SK-N-SH (cell line): ENCODE measurements at regions not wholly inside any gene's neighbourhood (a gene's known extent, or its start where the extent isn't known, plus 50 kb on each side); places are given as distances from the start of the nearest gene placed in this dataset.
A peak's percentile ranks its signal among the peaks of the same experiment; 100 is the strongest.

Experiments used
- CTCF ChIA-PET: fragments of 300-600, 350-600 bp; formaldehyde crosslinking; extraction: SDS; loops from one replicate; lab custom pipeline; 2021; lab: Yijun Ruan, JAX
- POLR2A ChIA-PET: fragments of 350-600 bp; sonication (Branson Sonifier 250); formaldehyde crosslinking; extraction: SDS; loops from one replicate; lab custom pipeline; 2020; ENCODE audit warnings: antibody characterized with exemption, inconsistent platforms; lab: Yijun Ruan, JAX
- DNase-seq: peaks from one replicate; pipeline ENCODE4 v3.0.0; 2012
- H2AFZ ChIP-seq: fragments of 200-600 bp; sonication (generic); 2 replicates; pipeline ENCODE4 v1.8.1; 2016; ENCODE audit warnings: antibody characterized with exemption, mild to moderate bottlenecking, low read depth
- H3F3A ChIP-seq: fragments of 200-600 bp; sonication (generic); replicated peaks from 2 replicates; pipeline ENCODE3; 2016; ENCODE audit warnings: antibody characterized with exemption, mild to moderate bottlenecking; ENCODE audit not compliant: insufficient read depth
- H3K27ac ChIP-seq, 2 experiments: fragments of 200-500 bp in 1 of 2; fragments of 200-600 bp in 1 of 2; sonication (Bioruptor generic) in 1 of 2; sonication (generic), shearing (Covaris generic) in 1 of 2; 2 replicates each; pipeline versions ENCODE4 v1.5.1 to v1.6.1; 2014 to 2016; ENCODE audit warnings: low read depth in 2 of 2, inconsistent platforms in 1 of 2, low read length in 1 of 2, mild to moderate bottlenecking in 1 of 2, mixed read lengths in 1 of 2
- H3K27me3 ChIP-seq: fragments of 200-600 bp; sonication (generic), shearing (Covaris generic); 2 replicates; pipeline ENCODE4 v1.6.1; 2016; ENCODE audit warnings: mixed run types; ENCODE audit not compliant: insufficient read depth
- H3K36me3 ChIP-seq, 2 experiments: fragments of 200-500 bp in 1 of 2; fragments of 200-600 bp in 1 of 2; sonication (Bioruptor generic) in 1 of 2; sonication (generic) in 1 of 2; replicated peaks in 1 of 2; 2 replicates each; pipeline versions ENCODE3 to v1.5.1; 2014 to 2016; ENCODE audit warnings: low read length in 1 of 2, mild to moderate bottlenecking in 1 of 2; ENCODE audit not compliant: insufficient read depth in 2 of 2, control insufficient read depth in 1 of 2
- H3K4me1 ChIP-seq, 2 experiments: fragments of 200-500 bp in 1 of 2; fragments of 200-600 bp in 1 of 2; sonication (Bioruptor generic) in 1 of 2; sonication (generic), shearing (Covaris generic) in 1 of 2; 2 replicates each; pipeline versions ENCODE4 v1.5.1 to v1.6.1; 2014 to 2016; ENCODE audit warnings: low read depth in 1 of 2, low read length in 1 of 2, mixed run types in 1 of 2; ENCODE audit not compliant: insufficient read depth in 2 of 2, control insufficient read depth in 1 of 2
- H3K4me2 ChIP-seq: fragments of 200-600 bp; sonication (generic), shearing (Covaris generic); 2 replicates; pipeline ENCODE4 v1.6.1; 2017; ENCODE audit warnings: mixed run types
- H3K4me3 ChIP-seq, 2 experiments: fragments of 200-500 bp in 1 of 2; fragments of 200-600 bp in 1 of 2; sonication (Bioruptor generic) in 1 of 2; sonication (generic), shearing (Covaris generic) in 1 of 2; 2 replicates each; pipeline versions ENCODE4 v1.5.1 to v1.8.1; 2014 to 2016; ENCODE audit warnings: low read depth in 2 of 2, inconsistent platforms in 1 of 2, low read length in 1 of 2, mild to moderate bottlenecking in 1 of 2, mixed read lengths in 1 of 2, moderate library complexity in 1 of 2
- H3K79me2 ChIP-seq: fragments of 200-600 bp; sonication (generic); 2 replicates; pipeline ENCODE4 v1.8.1; 2017; ENCODE audit warnings: mild to moderate bottlenecking; ENCODE audit not compliant: insufficient read depth
- H3K9ac ChIP-seq: fragments of 200-600 bp; sonication (generic); 2 replicates; pipeline ENCODE4 v1.6.1; 2017; ENCODE audit warnings: mixed run types
- H3K9me2 ChIP-seq: fragments of 200-600 bp; sonication (generic); 2 replicates; pipeline ENCODE4 v1.6.1; 2017; ENCODE audit warnings: mixed run types
- H3K9me3 ChIP-seq: fragments of 200-600 bp; sonication (generic); 2 replicates; pipeline ENCODE4 v1.6.1; 2017; ENCODE audit warnings: mixed run types, mild to moderate bottlenecking, moderate library complexity
- H4K20me1 ChIP-seq: fragments of 200-600 bp; sonication (generic); 2 replicates; pipeline ENCODE4 v1.6.1; 2017; ENCODE audit warnings: mild to moderate bottlenecking, mixed run types; ENCODE audit not compliant: insufficient read depth
- CHD2 ChIP-seq: fragments of 150-350 bp; IDR thresholded peaks from 2 replicates; pipeline ENCODE4 v1.6.1; 2018; ENCODE audit warnings: low read length; ENCODE audit not compliant: partially characterized antibody
- CTCF ChIP-seq: fragments of 200-600 bp; sonication (generic); IDR thresholded peaks from 2 replicates; pipeline ENCODE4 v1.6.1; 2017; ENCODE audit warnings: antibody characterized with exemption, mild to moderate bottlenecking, moderate library complexity
- ELF1 ChIP-seq: IDR thresholded peaks from 2 replicates; pipeline ENCODE4 v1.4.0; 2012
- EZH2phosphoT487 ChIP-seq: fragments of 200-600 bp; sonication (generic); IDR thresholded peaks from 2 replicates; pipeline ENCODE4 v1.6.1; 2017; ENCODE audit warnings: low read depth, mixed run types, mild to moderate bottlenecking, antibody characterized with exemption, moderate library complexity, borderline replicate concordance
- FOXJ3 ChIP-seq: sonication (generic); formaldehyde crosslinking; IDR thresholded peaks from 2 replicates; pipeline ENCODE4 v1.5.1; 2020; ENCODE audit warnings: mild to moderate bottlenecking, missing genetic modification reagents
- FOXM1 ChIP-seq: IDR thresholded peaks from 2 replicates; pipeline ENCODE4 v1.4.0; 2012; ENCODE audit warnings: low read depth, mild to moderate bottlenecking
- IRF3 ChIP-seq: fragments of 150-350 bp; IDR thresholded peaks from 2 replicates; pipeline ENCODE4 v1.6.1; 2016; ENCODE audit warnings: mild to moderate bottlenecking, low read depth, low read length
- JUND ChIP-seq: IDR thresholded peaks from 2 replicates; pipeline ENCODE4 v1.4.0; 2012
- MAX ChIP-seq: IDR thresholded peaks from 2 replicates; pipeline ENCODE4 v1.4.0; 2012; ENCODE audit warnings: low read depth
- MEF2A ChIP-seq: IDR thresholded peaks from 2 replicates; pipeline ENCODE4 v1.4.0; 2012; ENCODE audit warnings: low read depth, borderline replicate concordance
- MXI1 ChIP-seq: IDR thresholded peaks from 2 replicates; pipeline ENCODE4 v1.6.1; 2012; ENCODE audit warnings: mild to moderate bottlenecking, low read depth, low read length, improper control_type of control experiment
- NFIC ChIP-seq: IDR thresholded peaks from 2 replicates; pipeline ENCODE4 v1.4.0; 2012; ENCODE audit warnings: borderline replicate concordance
- PBX3 ChIP-seq: IDR thresholded peaks from 2 replicates; pipeline ENCODE4; 2012
- POLR2AphosphoS5 ChIP-seq: IDR thresholded peaks from 2 replicates; pipeline ENCODE4 v1.6.1; 2012; ENCODE audit warnings: low read depth, low read length
- RAD21 ChIP-seq: IDR thresholded peaks from 2 replicates; pipeline ENCODE4 v1.6.1; 2012; ENCODE audit warnings: mild to moderate bottlenecking, low read length
- RCOR1 ChIP-seq: fragments of 150-350 bp; IDR thresholded peaks from 2 replicates; pipeline ENCODE4 v1.6.1; 2017; ENCODE audit warnings: antibody characterized with exemption, low read length
- RFX5 ChIP-seq: IDR thresholded peaks from 2 replicates; pipeline ENCODE4 v1.6.1; 2012; ENCODE audit warnings: mild to moderate bottlenecking, improper control_type of control experiment, low read length
- SIN3A ChIP-seq: IDR thresholded peaks from 2 replicates; pipeline ENCODE4 v1.6.1; 2012; ENCODE audit warnings: low read depth, mild to moderate bottlenecking, low read length, moderate library complexity, borderline replicate concordance
- SMC3 ChIP-seq: IDR thresholded peaks from 2 replicates; pipeline ENCODE4 v1.6.1; 2012; ENCODE audit warnings: low read depth, low read length, improper control_type of control experiment
- TCF12 ChIP-seq: IDR thresholded peaks from 2 replicates; pipeline ENCODE4 v1.4.0; 2012
- TEAD4 ChIP-seq: IDR thresholded peaks from 2 replicates; pipeline ENCODE4 v1.4.0; 2012; ENCODE audit warnings: mild to moderate bottlenecking, borderline replicate concordance; ENCODE audit not compliant: insufficient read depth
- USF2 ChIP-seq: fragments of 150-350 bp; IDR thresholded peaks from 2 replicates; pipeline ENCODE4 v1.6.1; 2017; ENCODE audit warnings: antibody characterized with exemption, low read length, low read depth, borderline replicate concordance
- YY1 ChIP-seq: IDR thresholded peaks from 2 replicates; pipeline ENCODE4 v1.4.0; 2012; ENCODE audit warnings: low read depth, mild to moderate bottlenecking
- ZBTB33 ChIP-seq: IDR thresholded peaks from 2 replicates; pipeline ENCODE4 v1.4.0; 2012; ENCODE audit warnings: low read depth, borderline replicate concordance
- WGBS: methylation state at CpG from one replicate; pipeline ENCODE4 v1.1.6; 2017; ENCODE audit warnings: low lambda C conversion rate; 5-methylcytosine and 5-hydroxymethylcytosine counted together

- TF ChIP-seq PBX3 (no peak), ZBTB33 (no peak), NFIC (no peak), SMC3 (peak; percentile 53), JUND (no peak), POLR2AphosphoS5 (no peak), MAX (no peak), EZH2phosphoT487 (no peak), ELF1 (no peak), RAD21 (peak; percentile 71), FOXJ3 (CRISPR knock-in tag) (no peak), RFX5 (no peak), YY1 (no peak)
These were observed 397.5 kb upstream of the ATP10A start (continued) for GRCh38 chr15:26260517-26261133.

DNA sequence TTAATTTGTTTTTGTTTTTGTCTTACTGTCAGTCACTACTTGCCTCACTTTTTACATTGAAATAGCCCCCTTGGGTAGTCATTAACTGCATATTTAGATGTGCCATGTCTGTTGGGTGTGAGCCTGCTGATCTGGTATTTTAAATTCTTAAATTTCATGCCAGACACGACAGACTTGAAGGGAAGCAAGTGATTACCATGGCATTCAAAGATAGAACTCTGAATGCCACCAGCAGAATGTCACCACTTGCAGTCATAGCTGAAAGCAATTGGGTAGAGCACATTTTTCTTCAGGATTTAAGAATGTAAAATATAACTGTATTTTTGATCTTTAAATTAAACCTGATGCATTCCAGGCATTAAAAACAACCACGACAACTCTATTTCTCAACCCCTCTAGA lies 396.5 kb upstream of the ATP10A start:
- Histone ChIP-seq H3K9me3 (no peaks in the 10 kb centered on the region), H3K27ac (no peak overlapping the region), H3K79me2 (no peaks in the 10 kb centered on the region), H2AFZ (no peak overlapping the region), H3K4me2 (no peak overlapping the region), H3K36me3 (no peaks in the 10 kb centered on the region), H3K9me2 (no peaks in the 10 kb centered on the region), H4K20me1 (no peaks in the 10 kb centered on the region), H3K27me3 (no peaks in the 10 kb centered on the region), H3K4me1 (no peaks in the 10 kb centered on the region), H3K4me3 (no peak overlapping the region), H3K9ac (no peak overlapping the region), H3F3A (no peaks in the 10 kb centered on the region)
- POLR2A ChIA-PET: no interaction called here
- DNase-seq: no peak
- CTCF ChIA-PET: interaction anchor here (0.7 to 2.4 kb wide), 14 partner anchors 11 to 750 kb away, joined by 3 to 22 read pairs (median 4); no protein-coding TSS in a partner anchor
- WGBS: 8% methylated on average over 2 of the region's 2 CpGs
- TF ChIP-seq TEAD4: no peak
- TF ChIP-seq MEF2A: no peak
- TF ChIP-seq IRF3: no peak
- no peak for TF ChIP-seq TCF12
- no peak for TF ChIP-seq SIN3A
- TF ChIP-seq CHD2: no peak
- no peak for TF ChIP-seq USF2
- TF ChIP-seq RCOR1: no peak
- TF ChIP-seq MXI1: no peak
- no peak for TF ChIP-seq FOXJ3 (CRISPR knock-in tag)
- no peak for TF ChIP-seq RFX5
- TF ChIP-seq ELF1: no peak
- no peak for TF ChIP-seq RAD21
- no peak for TF ChIP-seq CTCF
- TF ChIP-seq FOXM1: no peak
- TF ChIP-seq ZBTB33: no peak
